Activated naive CD4-positive, alpha-beta T cell treated with anti-CD3 and anti-CD28 coated beads for 36 hours (primary cell): ENCODE measurements at regions not wholly inside any gene's neighbourhood (a gene's known extent, or its start where the extent isn't known, plus 50 kb on each side); places are given as distances from the start of the nearest gene placed in this dataset.

ENCODE experiments used
- CTCF ChIA-PET: fragments of 350-600 bp; sonication (Branson Sonifier 250); formaldehyde crosslinking; loops from one replicate; lab custom pipeline; 2021; ENCODE audit warnings: antibody characterized with exemption; lab: Charles Lee
- DNase-seq: peaks from one replicate; pipeline ENCODE4 v3.0.0-alpha.2; 2020
- H3K27ac Mint-ChIP-seq: one replicate; pipeline ENCODE4 v1.8.0; 2021; ENCODE audit warnings: mild to moderate bottlenecking, mixed read lengths
- H3K27me3 Mint-ChIP-seq: one replicate; pipeline ENCODE4 v1.8.0; 2021; ENCODE audit warnings: low read depth, mixed read lengths
- H3K36me3 Mint-ChIP-seq: one replicate; pipeline ENCODE4 v1.8.0; 2021; ENCODE audit warnings: low read depth, mixed read lengths
- H3K4me1 Mint-ChIP-seq: one replicate; pipeline ENCODE4 v1.8.0; 2021; ENCODE audit warnings: low read depth, mixed read lengths
- H3K4me3 Mint-ChIP-seq: one replicate; pipeline ENCODE4 v1.8.0; 2021; ENCODE audit warnings: mild to moderate bottlenecking, moderate library complexity, mixed read lengths
- H3K9me3 Mint-ChIP-seq: one replicate; pipeline ENCODE4 v1.8.0; 2021; ENCODE audit warnings: mixed read lengths
- intact Hi-C: fragments of 100-400 bp; cut with micrococcal nuclease; formaldehyde crosslinking; loops from one replicate; pipeline ENCODE4 v1.15.1; 2023

DNA sequence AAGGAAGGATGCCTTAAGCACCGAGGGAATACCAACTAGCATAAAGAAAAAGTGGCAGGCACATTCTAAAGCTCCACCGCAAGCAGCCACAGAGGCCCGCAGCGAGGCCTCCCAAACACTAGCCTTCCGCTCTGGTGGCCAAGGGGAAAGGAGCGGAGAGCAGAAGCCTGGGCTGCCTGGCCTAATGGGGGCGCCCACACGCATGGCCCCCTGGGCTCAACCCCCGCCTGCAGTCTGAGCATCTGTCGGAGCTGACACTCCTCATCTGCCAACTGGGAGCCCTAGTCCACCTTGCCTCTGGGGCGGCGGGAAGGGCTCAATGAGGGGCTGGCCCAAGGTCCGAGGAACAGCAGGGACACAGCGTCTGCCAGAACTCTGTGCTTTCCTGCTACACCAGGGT, 50.1 kb upstream of the WNT11 start:
- intact Hi-C loops: no loop called here
- no peaks in the 10 kb centered on the region for H3K27me3 Mint-ChIP-seq
- CTCF ChIA-PET: interaction anchor here (1.5 kb wide), 1 partner anchor 49 kb away, joined by 4 read pairs; no protein-coding TSS in a partner anchor
- no peak overlapping the region for H3K4me3 Mint-ChIP-seq
- no peak overlapping the region for H3K27ac Mint-ChIP-seq
- no peaks in the 10 kb centered on the region for H3K4me1 Mint-ChIP-seq
- H3K9me3 Mint-ChIP-seq: peaks cover 4% of the 10 kb centered on the region
- H3K36me3 Mint-ChIP-seq: no peaks in the 10 kb centered on the region
- no peak for DNase-seq
